Panc1 (cell line): ENCODE measurements at regions not wholly inside any gene's neighbourhood (a gene's known extent, or its start where the extent isn't known, plus 50 kb on each side); places are given as distances from the start of the nearest gene placed in this dataset.

Experiments used
- POLR2AphosphoS5 ChIP-seq: IDR thresholded peaks from 2 replicates; pipeline ENCODE4 v1.6.1; 2012; ENCODE audit warnings: mild to moderate bottlenecking, low read depth, low read length, moderate library complexity
- REST ChIP-seq, 2 experiments: IDR thresholded peaks; 2 replicates each; pipeline ENCODE4 v1.6.1; 2011 to 2012; ENCODE audit warnings: low read depth in 2 of 2, control low read depth in 1 of 2, low read length in 1 of 2, mild to moderate bottlenecking in 1 of 2, moderate library complexity in 1 of 2; ENCODE audit not compliant: insufficient read depth in 1 of 2
- TF ChIP-seq, protein P1 (sequence below): fragments of 450-650 bp; IDR thresholded peaks from 2 replicates; pipeline ENCODE4 v1.5.1; 2017; ENCODE audit warnings: mild to moderate bottlenecking

GRCh38 chr15:38150794-38151193 is 101.8 kb upstream of the SPRED1 start:
- TF ChIP-seq, protein P1, sequence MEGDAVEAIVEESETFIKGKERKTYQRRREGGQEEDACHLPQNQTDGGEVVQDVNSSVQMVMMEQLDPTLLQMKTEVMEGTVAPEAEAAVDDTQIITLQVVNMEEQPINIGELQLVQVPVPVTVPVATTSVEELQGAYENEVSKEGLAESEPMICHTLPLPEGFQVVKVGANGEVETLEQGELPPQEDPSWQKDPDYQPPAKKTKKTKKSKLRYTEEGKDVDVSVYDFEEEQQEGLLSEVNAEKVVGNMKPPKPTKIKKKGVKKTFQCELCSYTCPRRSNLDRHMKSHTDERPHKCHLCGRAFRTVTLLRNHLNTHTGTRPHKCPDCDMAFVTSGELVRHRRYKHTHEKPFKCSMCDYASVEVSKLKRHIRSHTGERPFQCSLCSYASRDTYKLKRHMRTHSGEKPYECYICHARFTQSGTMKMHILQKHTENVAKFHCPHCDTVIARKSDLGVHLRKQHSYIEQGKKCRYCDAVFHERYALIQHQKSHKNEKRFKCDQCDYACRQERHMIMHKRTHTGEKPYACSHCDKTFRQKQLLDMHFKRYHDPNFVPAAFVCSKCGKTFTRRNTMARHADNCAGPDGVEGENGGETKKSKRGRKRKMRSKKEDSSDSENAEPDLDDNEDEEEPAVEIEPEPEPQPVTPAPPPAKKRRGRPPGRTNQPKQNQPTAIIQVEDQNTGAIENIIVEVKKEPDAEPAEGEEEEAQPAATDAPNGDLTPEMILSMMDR, result no peak
- TF ChIP-seq REST (IDR thresholded peaks at IDR 0.05; ENCODE audit: insufficient read depth in 1 of 2, low read depth in 2 of 2, low read length in 1 of 2), result no peak
- no peak for TF ChIP-seq POLR2AphosphoS5
